HG03432 (cell line): ENCODE measurements at regions not wholly inside any gene's neighbourhood (a gene's known extent, or its start where the extent isn't known, plus 50 kb on each side); places are given as distances from the start of the nearest gene placed in this dataset.

Experiments used
- ATAC-seq: cut with Tn5 transposase; IDR thresholded peaks from one replicate; pipeline ENCODE4 v1.9.1; 2021; ENCODE audit warnings: mild to moderate bottlenecking, moderate library complexity; ENCODE audit not compliant: unreplicated experiment

DNA sequence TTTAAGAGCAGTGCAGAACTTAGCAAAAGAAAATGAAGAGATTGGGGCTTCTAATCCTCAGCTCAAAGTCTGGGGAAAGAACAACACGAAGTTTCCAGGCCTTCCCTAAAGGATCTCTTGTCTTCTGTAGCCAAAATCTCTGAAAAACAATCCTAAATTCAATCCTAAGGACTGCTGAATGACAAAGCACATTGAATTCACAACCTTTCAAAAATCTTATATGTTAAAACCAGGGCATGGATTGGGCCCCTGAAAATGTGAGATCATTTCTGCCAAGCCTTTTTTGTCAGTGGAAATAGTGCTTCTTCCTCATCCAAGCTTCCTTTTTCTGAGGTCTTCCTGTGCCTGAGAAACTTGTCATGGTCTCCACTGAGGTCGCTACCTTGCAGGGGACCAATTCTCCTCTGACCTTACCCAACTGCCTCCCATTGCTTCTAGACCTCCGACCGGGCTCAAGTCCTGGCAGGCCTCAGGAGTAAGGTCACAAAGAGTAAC lies 126.2 kb upstream of the ARID1B start:
- ATAC-seq: no peak

DNA sequence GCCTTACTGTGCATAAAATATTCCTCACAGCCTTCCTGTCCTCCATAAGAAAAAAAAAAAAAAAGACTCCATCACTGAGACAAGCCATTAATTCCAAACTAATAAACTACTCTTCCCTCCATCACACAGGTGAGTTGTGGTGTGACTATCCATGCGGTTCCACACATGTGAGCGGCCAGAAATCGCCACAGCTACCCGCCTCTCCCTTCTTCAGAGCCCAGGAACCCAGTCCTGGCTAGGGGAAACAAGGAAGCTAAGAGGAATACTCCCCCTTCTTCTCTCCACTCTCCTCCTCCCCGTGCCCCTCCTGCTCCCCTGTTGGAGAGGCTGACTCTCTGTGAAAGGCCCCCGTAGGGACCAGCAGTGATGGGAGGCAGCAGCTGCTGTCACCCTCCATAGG lies 128.6 kb upstream of the ARID1B start:
- no peak for ATAC-seq

- no peak for ATAC-seq
Measured at GRCh38 chr6:156647991-156648390, 129.2 kb upstream of the ARID1B start.

GRCh38 chr6:156647140-156647784 lies 129.9 kb upstream of the ARID1B start:
- no peak for ATAC-seq

DNA sequence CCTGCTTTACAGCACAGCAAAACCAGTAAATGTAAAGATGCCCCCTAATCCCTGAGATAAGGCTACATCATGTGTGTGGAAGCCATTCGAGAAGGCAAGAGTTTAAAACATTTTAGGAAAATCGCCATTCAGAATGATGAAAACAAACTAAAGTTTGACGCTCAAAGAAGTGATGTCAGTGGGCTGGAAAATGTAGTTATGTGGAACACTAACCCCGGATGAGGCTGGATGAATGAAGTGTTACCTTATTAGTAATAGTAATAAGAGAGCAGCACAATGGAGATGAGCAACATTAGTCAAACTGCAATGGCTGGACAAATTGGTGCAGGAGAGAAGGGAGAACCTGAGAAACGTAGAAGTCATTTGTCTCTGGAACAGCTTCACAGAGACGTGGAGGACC lies 130.7 kb upstream of the ARID1B start:
- no peak for ATAC-seq

DNA sequence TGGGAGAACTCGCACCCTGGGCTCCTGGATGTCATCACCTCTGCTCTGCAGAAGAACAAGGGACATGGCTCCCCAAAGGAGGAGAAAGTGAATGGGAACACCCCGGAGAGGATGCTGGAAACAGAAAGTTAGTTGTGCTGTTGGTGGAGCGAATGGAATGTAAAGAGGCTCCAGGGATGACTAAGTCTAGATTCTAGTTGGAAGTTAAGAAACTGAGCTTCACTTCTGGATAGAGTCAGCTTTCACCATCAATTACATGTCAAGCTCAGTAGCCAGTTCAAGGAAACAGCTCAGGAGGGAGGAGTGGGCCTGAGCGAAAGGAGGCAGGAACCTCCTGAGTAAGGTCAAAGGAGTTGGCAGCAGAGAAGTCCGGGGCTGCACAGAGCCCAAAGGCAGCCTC lies 132.1 kb upstream of the ARID1B start:
- ATAC-seq: no peak

- ATAC-seq: no peak
Measured at GRCh38 chr6:156639009-156639721, 138.0 kb upstream of the ARID1B start.

DNA sequence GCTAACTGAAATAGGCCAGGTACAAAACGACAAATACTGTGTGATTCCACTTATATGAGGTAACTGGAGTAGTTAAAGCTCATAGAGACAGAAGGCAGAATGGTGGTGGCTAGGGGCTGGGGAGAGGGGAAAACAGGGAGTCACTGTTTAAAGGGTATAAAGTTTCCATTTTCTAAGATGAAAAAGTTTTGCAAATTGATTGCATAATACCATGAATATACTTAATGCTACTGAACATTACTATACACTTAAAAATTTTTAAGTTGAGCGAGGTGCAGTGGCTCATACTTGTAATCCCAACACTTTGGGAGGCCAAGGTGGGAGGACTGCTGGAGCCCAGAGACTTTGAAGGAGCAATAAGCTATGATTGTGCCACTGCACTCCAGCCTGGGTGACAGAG lies 138.6 kb upstream of the ARID1B start:
- ATAC-seq: no peak

DNA sequence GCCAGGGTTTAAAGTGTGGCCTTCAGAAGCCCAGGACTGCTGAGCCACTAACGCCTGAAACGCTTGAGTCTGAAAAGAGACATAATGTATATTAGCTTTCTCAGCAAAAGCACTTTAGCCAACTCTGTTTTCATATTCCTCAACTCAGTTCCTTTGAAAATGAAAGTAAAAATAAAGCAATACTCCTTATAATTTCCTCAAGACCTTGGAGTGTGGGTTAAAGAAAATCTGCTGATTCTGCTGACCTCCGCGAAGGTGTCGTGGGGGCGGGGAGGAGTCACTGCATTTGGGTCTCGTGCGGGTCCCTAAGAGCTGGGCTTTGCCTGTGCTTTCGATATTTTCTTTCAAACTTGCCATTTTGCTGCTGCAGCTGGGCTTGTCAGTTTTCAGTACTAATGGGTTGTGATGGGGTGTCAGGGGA lies 142.2 kb upstream of the ARID1B start:
- no peak for ATAC-seq

DNA sequence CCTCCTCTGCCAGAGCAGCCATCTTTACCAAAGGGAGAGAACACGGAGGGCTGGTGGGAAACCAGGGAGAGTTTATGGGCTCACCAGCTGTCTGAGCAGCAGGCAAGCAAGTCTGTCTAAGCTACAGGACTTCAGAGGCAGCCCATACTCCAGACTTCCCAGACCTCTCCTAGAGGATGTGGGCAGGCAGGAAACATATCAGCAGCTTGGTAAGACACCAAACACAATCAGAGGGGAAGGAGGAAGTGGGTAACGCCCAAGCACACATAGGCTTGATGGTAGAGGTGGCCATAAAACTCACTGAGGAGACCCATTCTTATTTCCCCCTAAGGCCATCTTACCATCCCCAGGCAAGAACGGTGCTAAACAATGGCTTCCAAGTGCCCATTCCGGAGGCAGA lies 143.1 kb upstream of the ARID1B start:
- ATAC-seq: no peak

DNA sequence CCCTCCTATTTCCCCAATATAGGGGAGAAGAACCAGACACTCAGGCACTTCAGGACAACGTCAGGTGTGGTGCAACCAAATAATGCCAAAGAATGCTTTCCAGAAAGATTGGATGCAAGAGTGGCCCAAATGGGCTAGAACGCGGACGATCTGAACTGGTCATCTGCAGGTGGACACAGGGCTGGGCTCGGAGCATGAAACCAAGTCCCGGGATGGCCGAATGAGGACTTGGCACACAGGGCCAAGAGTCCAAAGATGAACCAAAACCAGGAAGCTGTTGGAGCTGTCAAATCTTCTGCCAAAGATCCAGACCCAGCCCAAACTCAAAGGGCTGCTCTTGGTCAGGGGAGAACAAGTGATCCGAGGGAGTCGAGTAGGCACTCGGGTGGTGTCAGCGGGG lies 143.9 kb upstream of the ARID1B start:
- no peak for ATAC-seq

DNA sequence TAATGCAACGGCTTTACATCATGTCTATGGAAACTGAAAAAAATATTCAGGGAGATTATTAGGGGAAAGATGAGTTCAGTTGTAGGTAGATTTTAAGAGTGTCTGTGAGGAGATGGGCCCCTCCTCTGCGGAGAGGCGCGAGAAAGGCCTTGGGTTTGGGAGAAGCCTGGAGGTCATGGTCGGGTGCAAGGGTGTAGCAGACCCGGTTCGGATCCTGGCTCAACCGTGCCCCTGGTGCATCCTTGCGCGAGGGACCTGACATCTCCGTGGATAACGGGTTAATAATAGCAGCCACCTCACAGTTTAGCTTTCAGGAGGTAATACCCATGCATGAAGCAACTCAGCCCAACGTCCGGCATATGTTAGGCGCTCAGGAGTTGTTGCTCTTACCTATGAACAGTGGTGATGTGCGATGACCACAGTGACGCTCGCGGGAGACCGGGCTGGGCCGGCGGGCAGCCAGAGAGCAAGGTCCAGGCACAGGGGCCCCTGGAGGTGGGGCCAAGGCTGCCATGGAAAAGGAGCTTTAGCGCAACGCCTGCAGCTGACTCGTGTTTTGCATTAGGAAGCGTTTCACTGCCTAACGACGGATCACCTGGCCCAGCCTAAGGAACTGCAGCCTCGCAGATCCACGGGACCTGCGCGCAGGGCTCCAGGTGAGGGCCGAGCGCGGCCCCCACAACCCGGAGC lies 146.4 kb upstream of the ARID1B start:
- no peak for ATAC-seq

DNA sequence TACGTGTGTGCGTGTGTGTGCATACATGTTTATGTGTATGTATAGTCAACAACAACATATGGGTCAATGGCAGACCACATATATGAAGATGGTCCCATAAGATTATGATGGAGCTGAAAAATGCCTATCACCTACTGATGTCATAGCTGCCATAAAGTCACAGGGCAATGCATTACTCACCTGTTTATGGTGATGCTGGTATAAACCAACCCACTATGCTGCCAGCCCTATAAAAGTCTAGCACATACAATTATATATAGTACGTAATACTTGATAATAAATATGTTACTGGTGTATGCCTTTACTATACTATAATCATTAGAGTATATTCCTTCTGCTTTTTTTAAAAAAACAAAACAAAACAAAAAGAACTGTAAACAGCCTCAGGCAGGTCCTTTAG lies 148.4 kb upstream of the ARID1B start:
- ATAC-seq: no peak

DNA sequence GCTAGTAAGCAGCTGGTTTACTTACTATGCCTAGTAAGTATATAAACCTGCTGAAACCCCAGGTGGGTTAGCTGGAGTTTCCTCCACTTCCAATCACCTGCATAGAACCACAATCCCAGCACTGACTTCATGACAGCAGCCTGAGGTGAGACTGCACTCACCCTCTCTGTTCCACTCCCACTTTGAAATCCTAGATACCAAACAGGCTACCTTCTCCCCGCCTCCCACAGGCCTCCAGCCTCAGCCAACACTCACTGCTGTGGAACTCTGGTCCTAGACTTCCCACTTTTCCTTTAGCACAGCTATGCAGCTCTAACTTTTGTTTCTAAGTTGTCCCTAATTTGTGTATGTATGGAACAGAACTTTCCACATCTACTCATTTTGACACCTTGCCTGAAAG lies 149.7 kb upstream of the ARID1B start:
- no peak for ATAC-seq

- no peak for ATAC-seq
Measured at GRCh38 chr6:156622185-156622584, 155.0 kb upstream of the ARID1B start.

DNA sequence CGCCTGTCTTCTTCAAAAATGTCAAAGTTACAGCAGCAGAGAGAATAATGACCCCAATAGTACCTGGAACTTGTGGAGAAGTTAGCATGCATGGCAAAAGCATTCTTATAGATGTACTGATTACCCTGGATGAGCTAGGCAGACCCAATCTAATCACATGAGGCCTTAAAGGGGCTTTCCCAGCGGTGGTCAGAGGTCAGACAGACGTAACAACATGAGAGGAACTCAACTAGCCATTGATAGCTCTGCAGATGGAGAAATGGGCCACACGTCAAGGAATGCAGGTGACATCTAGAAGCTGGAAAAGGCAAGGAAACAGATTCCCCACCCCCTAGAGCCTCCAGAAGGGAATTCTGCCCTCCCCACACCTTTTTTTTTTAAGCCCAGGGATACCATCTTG lies 156.8 kb upstream of the ARID1B start:
- ATAC-seq: no peak

DNA sequence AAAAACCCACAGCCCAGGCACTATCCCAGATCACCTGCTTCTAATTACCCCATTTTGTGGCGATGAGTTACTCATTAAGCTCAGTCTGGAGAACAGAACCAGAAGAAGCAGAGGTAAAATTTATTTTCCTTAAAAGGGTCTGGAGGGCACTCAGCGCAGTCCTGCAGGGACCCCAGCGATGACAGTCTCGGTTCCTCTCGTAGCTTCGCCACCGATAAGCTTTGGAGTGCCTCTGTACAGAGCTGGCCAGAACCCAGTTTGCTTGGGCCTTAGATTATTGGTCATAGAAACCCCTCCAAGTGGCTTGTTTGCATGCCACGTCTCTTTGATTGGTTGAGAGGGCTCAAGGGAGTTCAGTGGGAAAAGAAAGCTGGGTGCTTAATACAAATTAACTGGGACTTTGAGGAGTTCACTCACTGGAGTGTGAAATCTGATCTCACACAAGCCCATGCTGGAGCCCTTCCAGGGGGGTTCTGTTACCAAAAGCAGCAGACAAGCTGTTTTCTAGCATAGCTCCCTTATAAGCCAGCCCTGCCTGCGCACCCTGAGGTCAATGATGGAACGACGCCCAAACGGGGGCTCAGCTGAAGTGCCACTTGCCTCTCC lies 158.5 kb upstream of the ARID1B start:
- ATAC-seq: no peak

- ATAC-seq: no peak
Measured at GRCh38 chr6:156617941-156618340, 159.2 kb upstream of the ARID1B start.

DNA sequence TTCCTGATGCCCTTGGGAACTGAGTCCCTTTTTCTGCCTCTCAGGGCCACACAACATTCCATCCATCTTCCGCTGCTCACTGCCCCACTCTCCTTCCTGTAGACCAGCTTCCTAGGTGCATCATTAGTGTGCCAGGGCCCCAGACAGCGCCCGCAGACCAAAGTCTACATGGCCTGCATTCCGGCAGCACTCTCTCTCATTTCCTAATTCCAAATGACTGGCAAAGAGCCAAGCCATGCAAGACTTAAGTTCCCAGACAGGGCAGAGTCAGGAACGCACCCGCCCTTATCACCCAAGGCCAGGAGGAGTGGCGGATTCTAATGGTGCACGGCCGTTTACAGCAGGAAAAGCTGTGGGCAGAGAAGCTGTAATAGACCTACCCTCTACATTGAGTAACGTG lies 159.8 kb upstream of the ARID1B start:
- no peak for ATAC-seq

DNA sequence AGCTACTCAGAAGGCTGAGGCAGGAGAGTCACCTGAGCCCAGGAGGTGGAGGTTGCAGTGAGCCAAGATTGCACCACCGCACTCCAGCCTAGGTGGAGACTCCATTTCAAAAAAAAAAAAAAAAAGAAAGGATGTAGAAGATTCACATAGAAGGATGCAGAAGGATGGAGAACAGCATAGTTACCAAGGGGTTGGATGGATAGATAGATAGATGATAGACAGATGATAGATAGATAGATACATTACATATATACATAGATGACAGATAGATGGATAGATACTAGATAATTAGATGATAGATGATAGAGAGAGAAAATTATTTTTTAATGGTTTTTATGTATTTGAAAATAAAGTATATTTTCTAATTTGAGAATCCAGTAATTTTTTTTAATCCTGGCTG lies 160.7 kb upstream of the ARID1B start:
- ATAC-seq: no peak

GRCh38 chr6:156613996-156614395 lies 163.2 kb upstream of the ARID1B start:
- ATAC-seq: no peak

DNA sequence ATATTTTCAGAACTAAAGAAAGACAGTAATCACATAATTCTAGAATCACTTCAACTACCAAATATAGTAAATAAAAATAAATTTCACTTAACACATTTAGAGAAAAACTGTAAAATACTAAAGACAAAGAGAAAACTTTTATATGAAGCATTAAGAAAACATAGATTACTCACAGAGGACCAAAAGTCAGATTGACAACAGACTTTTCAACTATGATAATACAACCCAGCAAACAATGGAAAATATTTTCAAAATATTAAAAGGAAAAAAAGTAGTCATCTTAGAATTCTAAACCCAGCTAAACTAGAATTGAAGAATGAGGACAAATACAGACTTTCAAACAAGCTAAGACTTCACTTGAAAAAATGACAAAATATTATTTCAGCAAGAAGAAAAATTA lies 164.8 kb upstream of the ARID1B start:
- ATAC-seq: no peak
